Calu3 (cell line): ENCODE measurements at regions not wholly inside any gene's neighbourhood (a gene's known extent, or its start where the extent isn't known, plus 50 kb on each side); places are given as distances from the start of the nearest gene placed in this dataset.

Experiments
- BruUV-seq: library from RNA; stranded (reverse); fragments of 400-500 nt; replicated peaks from 2 replicates; lab custom pipeline; 2021; lab: Mats Ljungman, UMichigan
- CTCF ChIA-PET: fragments of 300-600 bp; sonication (Branson Sonifier 250); formaldehyde crosslinking; loops from one replicate; lab custom pipeline; 2022; ENCODE audit warnings: antibody characterized with exemption; lab: Charles Lee
- DNase-seq: peaks from one replicate; pipeline ENCODE4 v3.0.0; 2022
- H3K27ac Mint-ChIP-seq: one replicate; pipeline ENCODE4 v1.8.0; 2022; ENCODE audit warnings: mixed read lengths; ENCODE audit not compliant: unreplicated experiment
- H3K27me3 Mint-ChIP-seq: one replicate; pipeline ENCODE4 v1.8.0; 2022; ENCODE audit warnings: mixed read lengths; ENCODE audit not compliant: unreplicated experiment
- H3K36me3 Mint-ChIP-seq: one replicate; pipeline ENCODE4 v1.8.0; 2022; ENCODE audit warnings: mild to moderate bottlenecking, moderate library complexity, mixed read lengths; ENCODE audit not compliant: insufficient read depth, unreplicated experiment
- H3K4me1 Mint-ChIP-seq: one replicate; pipeline ENCODE4 v1.8.0; 2022; ENCODE audit warnings: mild to moderate bottlenecking, low read depth, mixed read lengths; ENCODE audit not compliant: unreplicated experiment
- H3K4me3 Mint-ChIP-seq: one replicate; pipeline ENCODE4 v1.8.0; 2022; ENCODE audit warnings: mild to moderate bottlenecking, low read depth, moderate library complexity, mixed read lengths; ENCODE audit not compliant: unreplicated experiment
- H3K9me3 Mint-ChIP-seq: one replicate; pipeline ENCODE4 v1.8.0; 2022; ENCODE audit warnings: low read depth, mixed read lengths; ENCODE audit not compliant: unreplicated experiment
- CTCF ChIP-seq: fragments of 200-600 bp; IDR thresholded peaks from one replicate; pipeline ENCODE4 v1.8.0; 2022; ENCODE audit warnings: antibody characterized with exemption; ENCODE audit not compliant: unreplicated experiment
- intact Hi-C: fragments of 100-400 bp; cut with micrococcal nuclease; formaldehyde crosslinking; loops from one replicate; pipeline ENCODE4 v1.10.0; 2022; ENCODE audit not compliant: unreplicated experiment

- no peaks in the 10 kb centered on the region for H3K36me3 Mint-ChIP-seq
- no peak for TF ChIP-seq CTCF
- peaks cover 24% of the 10 kb centered on the region for H3K27me3 Mint-ChIP-seq
- H3K4me1 Mint-ChIP-seq: no peaks in the 10 kb centered on the region
- BruUV-seq: no TSS peak
- H3K4me3 Mint-ChIP-seq: no peak overlapping the region
- no peaks in the 10 kb centered on the region for H3K9me3 Mint-ChIP-seq
- CTCF ChIA-PET: interaction anchor here (0.6 kb wide), 1 partner anchor 96 kb away, joined by 3 read pairs; no protein-coding TSS in a partner anchor
- DNase-seq: no peak
- H3K27ac Mint-ChIP-seq: no peak overlapping the region
- intact Hi-C loops: no loop called here
Measured at GRCh38 chr4:24322995-24323394, 261.4 kb downstream of the DHX15 start.

GRCh38 chr4:24322511-24322910 lies 261.8 kb downstream of the DHX15 start:
- no peaks in the 10 kb centered on the region for H3K4me1 Mint-ChIP-seq
- H3K9me3 Mint-ChIP-seq: no peaks in the 10 kb centered on the region
- no peak for DNase-seq
- TF ChIP-seq CTCF: no peak
- CTCF ChIA-PET: interaction anchor here (0.6 kb wide), 1 partner anchor 96 kb away, joined by 3 read pairs; no protein-coding TSS in a partner anchor
- intact Hi-C loops: no loop called here
- no peak overlapping the region for H3K27ac Mint-ChIP-seq
- no peaks in the 10 kb centered on the region for H3K36me3 Mint-ChIP-seq
- BruUV-seq: no TSS peak
- peaks cover 24% of the 10 kb centered on the region for H3K27me3 Mint-ChIP-seq
- H3K4me3 Mint-ChIP-seq: no peak overlapping the region

- no peaks in the 10 kb centered on the region for H3K4me1 Mint-ChIP-seq
- peaks cover 22% of the 10 kb centered on the region for H3K27me3 Mint-ChIP-seq
- H3K27ac Mint-ChIP-seq: no peak overlapping the region
- TF ChIP-seq CTCF: no peak
- no TSS peak for BruUV-seq
- H3K4me3 Mint-ChIP-seq: no peak overlapping the region
- intact Hi-C loops: no loop called here
- DNase-seq: no peak
- CTCF ChIA-PET: no interaction called here
- H3K9me3 Mint-ChIP-seq: no peaks in the 10 kb centered on the region
- no peaks in the 10 kb centered on the region for H3K36me3 Mint-ChIP-seq
Measured at GRCh38 chr4:24321616-24322015, 262.7 kb downstream of the DHX15 start.

- Mint-ChIP-seq H3K4me1 (no peaks in the 10 kb centered on the region), H3K4me3 (no peak overlapping the region), H3K9me3 (no peaks in the 10 kb centered on the region), H3K27me3 (peaks cover 17% of the 10 kb centered on the region), H3K36me3 (no peaks in the 10 kb centered on the region), H3K27ac (no peak overlapping the region)
- CTCF ChIA-PET: no interaction called here
- intact Hi-C loops: no loop called here
- no peak for DNase-seq
- BruUV-seq: no TSS peak
- no peak for TF ChIP-seq CTCF
Measured at GRCh38 chr4:24321131-24321530, 263.2 kb downstream of the DHX15 start.
